OCI-LY1 (cell line): ENCODE measurements at regions not wholly inside any gene's neighbourhood (a gene's known extent, or its start where the extent isn't known, plus 50 kb on each side); places are given as distances from the start of the nearest gene placed in this dataset.

Experiments
- EZH2 ChIP-seq: fragments of 200-600 bp; sonication (generic), shearing (Covaris generic); IDR thresholded peaks from 2 replicates; pipeline ENCODE4 v1.8.0; 2017; ENCODE audit warnings: borderline replicate concordance, mixed run types, mild to moderate bottlenecking, antibody characterized with exemption, low read length, moderate library complexity, mixed read lengths
- TF ChIP-seq, protein P1 (sequence below): fragments of 200-600 bp; sonication (generic), shearing (Covaris generic); IDR thresholded peaks from 2 replicates; pipeline ENCODE4 v1.5.1; 2017; ENCODE audit warnings: mild to moderate bottlenecking, antibody characterized with exemption, low read length, moderate library complexity, mixed read lengths

DNA sequence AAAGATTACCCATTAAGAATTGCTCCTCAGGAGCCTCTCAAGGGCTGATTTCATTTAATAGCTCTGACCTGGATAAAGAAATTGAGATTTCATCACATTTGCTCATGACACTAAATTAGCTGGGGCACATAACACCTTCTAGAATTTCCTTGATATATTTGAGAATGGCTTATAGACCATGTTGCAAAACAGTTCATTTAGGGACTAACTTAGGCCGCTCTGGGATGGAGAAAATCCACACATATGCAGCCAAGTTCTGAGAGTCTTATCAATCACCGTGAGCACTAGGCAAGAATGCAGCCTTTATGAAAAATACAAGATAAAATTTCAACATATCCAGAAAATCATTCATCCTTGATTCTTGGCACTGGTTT is 91.0 kb upstream of the MCHR2 start:
- TF ChIP-seq, protein P1, sequence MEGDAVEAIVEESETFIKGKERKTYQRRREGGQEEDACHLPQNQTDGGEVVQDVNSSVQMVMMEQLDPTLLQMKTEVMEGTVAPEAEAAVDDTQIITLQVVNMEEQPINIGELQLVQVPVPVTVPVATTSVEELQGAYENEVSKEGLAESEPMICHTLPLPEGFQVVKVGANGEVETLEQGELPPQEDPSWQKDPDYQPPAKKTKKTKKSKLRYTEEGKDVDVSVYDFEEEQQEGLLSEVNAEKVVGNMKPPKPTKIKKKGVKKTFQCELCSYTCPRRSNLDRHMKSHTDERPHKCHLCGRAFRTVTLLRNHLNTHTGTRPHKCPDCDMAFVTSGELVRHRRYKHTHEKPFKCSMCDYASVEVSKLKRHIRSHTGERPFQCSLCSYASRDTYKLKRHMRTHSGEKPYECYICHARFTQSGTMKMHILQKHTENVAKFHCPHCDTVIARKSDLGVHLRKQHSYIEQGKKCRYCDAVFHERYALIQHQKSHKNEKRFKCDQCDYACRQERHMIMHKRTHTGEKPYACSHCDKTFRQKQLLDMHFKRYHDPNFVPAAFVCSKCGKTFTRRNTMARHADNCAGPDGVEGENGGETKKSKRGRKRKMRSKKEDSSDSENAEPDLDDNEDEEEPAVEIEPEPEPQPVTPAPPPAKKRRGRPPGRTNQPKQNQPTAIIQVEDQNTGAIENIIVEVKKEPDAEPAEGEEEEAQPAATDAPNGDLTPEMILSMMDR, result no peak
- no peak for TF ChIP-seq EZH2
